HL-60 (cell line): ENCODE measurements at regions not wholly inside any gene's neighbourhood (a gene's known extent, or its start where the extent isn't known, plus 50 kb on each side); places are given as distances from the start of the nearest gene placed in this dataset.

Experiments
- POLR2AphosphoS5 ChIP-seq: IDR thresholded peaks from 2 replicates; pipeline ENCODE4 v1.6.1; 2012; ENCODE audit warnings: low read depth
- TF ChIP-seq, protein P1 (sequence below): IDR thresholded peaks from one replicate; pipeline ENCODE4 v1.5.1; 2011; ENCODE audit warnings: low read length, control low read depth, inconsistent platforms; ENCODE audit not compliant: insufficient read depth

DNA sequence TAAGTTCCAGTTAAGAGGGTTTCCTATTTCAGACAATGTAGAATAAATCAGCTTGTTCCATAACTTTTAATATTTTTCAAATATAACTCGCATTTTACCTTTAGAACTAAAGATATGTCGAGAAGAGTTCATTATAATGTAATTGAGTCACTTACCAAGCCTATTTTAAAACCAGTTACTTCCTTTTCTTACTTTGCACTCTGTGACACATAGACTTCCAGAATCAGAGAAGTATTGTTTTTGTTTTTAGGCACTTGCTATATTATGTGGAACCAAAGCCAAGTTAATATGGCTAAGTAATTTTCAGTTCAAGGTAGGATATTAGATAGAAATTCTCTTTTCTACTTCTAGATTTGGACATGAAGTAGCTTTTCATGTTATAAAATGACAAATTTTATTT is 182.7 kb upstream of the PRPS1L1 start:
- TF ChIP-seq, protein P1, sequence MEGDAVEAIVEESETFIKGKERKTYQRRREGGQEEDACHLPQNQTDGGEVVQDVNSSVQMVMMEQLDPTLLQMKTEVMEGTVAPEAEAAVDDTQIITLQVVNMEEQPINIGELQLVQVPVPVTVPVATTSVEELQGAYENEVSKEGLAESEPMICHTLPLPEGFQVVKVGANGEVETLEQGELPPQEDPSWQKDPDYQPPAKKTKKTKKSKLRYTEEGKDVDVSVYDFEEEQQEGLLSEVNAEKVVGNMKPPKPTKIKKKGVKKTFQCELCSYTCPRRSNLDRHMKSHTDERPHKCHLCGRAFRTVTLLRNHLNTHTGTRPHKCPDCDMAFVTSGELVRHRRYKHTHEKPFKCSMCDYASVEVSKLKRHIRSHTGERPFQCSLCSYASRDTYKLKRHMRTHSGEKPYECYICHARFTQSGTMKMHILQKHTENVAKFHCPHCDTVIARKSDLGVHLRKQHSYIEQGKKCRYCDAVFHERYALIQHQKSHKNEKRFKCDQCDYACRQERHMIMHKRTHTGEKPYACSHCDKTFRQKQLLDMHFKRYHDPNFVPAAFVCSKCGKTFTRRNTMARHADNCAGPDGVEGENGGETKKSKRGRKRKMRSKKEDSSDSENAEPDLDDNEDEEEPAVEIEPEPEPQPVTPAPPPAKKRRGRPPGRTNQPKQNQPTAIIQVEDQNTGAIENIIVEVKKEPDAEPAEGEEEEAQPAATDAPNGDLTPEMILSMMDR, result no peak
- no peak for TF ChIP-seq POLR2AphosphoS5
